A673 (cell line): ENCODE measurements at regions not wholly inside any gene's neighbourhood (a gene's known extent, or its start where the extent isn't known, plus 50 kb on each side); places are given as distances from the start of the nearest gene placed in this dataset.

ENCODE experiments used
- EZH2 ChIP-seq: fragments of 200-600 bp; sonication (generic); IDR thresholded peaks from 2 replicates; pipeline ENCODE4 v1.6.1; 2017; ENCODE audit warnings: borderline replicate concordance, low read depth, mild to moderate bottlenecking, mixed read lengths, antibody characterized with exemption, low read length; ENCODE audit not compliant: poor library complexity, severe bottlenecking
- TF ChIP-seq, protein P1 (sequence below): fragments of 300-800, 200-600 bp; sonication (generic); conservative IDR thresholded peaks from 2 replicates; pipeline ENCODE4 v1.5.1; 2017; ENCODE audit warnings: low read depth, mild to moderate bottlenecking, antibody characterized with exemption, low read length, moderate library complexity, mixed read lengths

DNA sequence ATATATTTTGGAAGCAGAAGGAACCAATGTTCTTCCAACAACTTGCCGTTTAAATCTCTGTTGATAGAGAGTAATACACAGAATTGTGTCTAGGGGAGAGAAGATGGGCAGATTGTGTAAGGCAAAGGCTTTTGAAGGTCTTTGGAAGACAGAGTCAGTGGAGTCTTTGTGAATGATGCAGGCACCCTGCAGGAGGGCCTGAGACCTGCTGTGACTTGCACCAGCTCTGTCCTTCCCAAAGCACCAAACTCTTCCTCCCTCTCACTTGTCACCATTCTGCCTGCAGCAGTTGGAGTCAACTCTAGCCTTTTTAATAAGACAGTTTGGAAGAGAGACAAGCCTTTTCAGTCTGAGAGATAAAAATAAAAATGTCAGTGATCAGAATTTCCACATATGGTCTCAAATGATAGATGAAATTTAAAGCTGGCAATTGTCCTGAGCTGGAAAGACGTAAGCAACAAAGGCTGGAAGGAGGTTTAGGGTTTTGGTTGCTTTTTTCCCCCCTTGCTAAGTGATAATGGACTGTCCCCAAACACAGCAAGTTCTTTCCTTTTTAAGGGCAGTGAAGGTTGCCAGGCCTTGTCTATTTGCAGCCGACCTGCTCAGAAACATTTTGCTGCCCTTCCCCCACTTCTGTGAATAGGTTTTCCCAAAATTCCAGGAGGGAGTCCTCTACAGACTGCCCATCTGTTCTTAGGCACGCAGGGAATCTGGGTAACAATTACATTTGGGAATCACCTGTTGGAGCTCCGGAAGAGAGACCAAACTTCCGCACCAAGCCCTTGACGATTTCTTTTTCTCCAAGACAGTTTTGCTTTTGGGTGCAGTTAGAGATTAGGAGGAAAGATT, 103.0 kb upstream of the NTF3 start:
- TF ChIP-seq, protein P1, sequence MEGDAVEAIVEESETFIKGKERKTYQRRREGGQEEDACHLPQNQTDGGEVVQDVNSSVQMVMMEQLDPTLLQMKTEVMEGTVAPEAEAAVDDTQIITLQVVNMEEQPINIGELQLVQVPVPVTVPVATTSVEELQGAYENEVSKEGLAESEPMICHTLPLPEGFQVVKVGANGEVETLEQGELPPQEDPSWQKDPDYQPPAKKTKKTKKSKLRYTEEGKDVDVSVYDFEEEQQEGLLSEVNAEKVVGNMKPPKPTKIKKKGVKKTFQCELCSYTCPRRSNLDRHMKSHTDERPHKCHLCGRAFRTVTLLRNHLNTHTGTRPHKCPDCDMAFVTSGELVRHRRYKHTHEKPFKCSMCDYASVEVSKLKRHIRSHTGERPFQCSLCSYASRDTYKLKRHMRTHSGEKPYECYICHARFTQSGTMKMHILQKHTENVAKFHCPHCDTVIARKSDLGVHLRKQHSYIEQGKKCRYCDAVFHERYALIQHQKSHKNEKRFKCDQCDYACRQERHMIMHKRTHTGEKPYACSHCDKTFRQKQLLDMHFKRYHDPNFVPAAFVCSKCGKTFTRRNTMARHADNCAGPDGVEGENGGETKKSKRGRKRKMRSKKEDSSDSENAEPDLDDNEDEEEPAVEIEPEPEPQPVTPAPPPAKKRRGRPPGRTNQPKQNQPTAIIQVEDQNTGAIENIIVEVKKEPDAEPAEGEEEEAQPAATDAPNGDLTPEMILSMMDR = no peak
- TF ChIP-seq EZH2 = no peak
